Stomach smooth muscle (tissue), 2 donors: ENCODE measurements at regions not wholly inside any gene's neighbourhood (a gene's known extent, or its start where the extent isn't known, plus 50 kb on each side); places are given as distances from the start of the nearest gene placed in this dataset.
"Not testable (repeated sequence)": the region's sequence is repeated elsewhere in the genome, so short reads cannot be mapped to it uniquely, and the experiment has no call there.

ENCODE experiments used
- H3K27ac ChIP-seq: one replicate; pipeline ENCODE4 v1.7.0; 2013; ENCODE audit warnings: mild to moderate bottlenecking, low read length, inconsistent platforms
- H3K27me3 ChIP-seq, 2 donors: one replicate each; pipeline ENCODE4 v1.7.0; 2013; ENCODE audit warnings: low read length in 2 of 2; ENCODE audit not compliant: insufficient read depth in 2 of 2, control insufficient read depth in 1 of 2
- H3K36me3 ChIP-seq, 2 donors: one replicate each; pipeline ENCODE4 v1.7.0; 2013; ENCODE audit warnings: low read length in 2 of 2; ENCODE audit not compliant: control insufficient read depth in 2 of 2, insufficient read depth in 2 of 2
- H3K4me1 ChIP-seq: one replicate; pipeline ENCODE4 v1.7.0; 2013; ENCODE audit warnings: low read length; ENCODE audit not compliant: control insufficient read depth, insufficient read depth
- H3K4me3 ChIP-seq, 2 donors: one replicate each; pipeline ENCODE4 v1.7.0; 2013; ENCODE audit warnings: low read length in 2 of 2
- H3K9ac ChIP-seq, 2 donors: one replicate each; pipeline ENCODE4 v1.7.0; 2013; ENCODE audit warnings: low read length in 2 of 2, mild to moderate bottlenecking in 1 of 2
- H3K9me3 ChIP-seq, 2 donors: one replicate each; pipeline ENCODE4 v1.7.0; 2013; ENCODE audit warnings: low read length in 2 of 2; ENCODE audit not compliant: control insufficient read depth in 2 of 2
- donor health status: healthy.
- donor health status: Pancreatic carcinoma.

DNA sequence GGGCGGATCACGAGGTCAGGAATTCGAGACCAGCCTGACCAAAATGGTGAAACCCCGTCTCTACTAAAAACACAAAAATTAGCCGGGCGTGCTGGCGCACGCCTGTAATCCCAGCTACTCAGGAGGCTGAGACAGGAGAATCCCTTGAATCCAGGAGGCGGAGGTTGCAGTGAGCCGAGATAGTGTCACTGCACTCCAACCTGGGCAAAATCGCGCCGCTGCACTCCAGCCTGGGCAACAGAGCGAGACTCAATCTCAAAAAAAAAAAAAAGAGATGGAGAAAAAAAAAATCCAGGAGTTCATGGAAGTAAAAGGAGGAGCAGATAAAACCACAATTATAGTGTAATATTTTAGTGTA is 76.3 kb upstream of the ZNF184 start:
- H3K27ac ChIP-seq, H3K36me3 ChIP-seq, H3K9ac ChIP-seq, H3K9me3 ChIP-seq, H3K4me1 ChIP-seq, H3K4me3 ChIP-seq: not testable (repeated sequence)
- peaks cover 44 to 66% of the 10 kb centered on the region in 2 donors for H3K27me3 ChIP-seq

- Histone ChIP-seq H3K36me3 (no peaks in the 10 kb centered on the region), H3K27me3 (peaks cover 44 to 63% of the 10 kb centered on the region in 2 donors)
Measured at GRCh38 chr6:27547157-27548075, 74.5 kb upstream of the ZNF184 start.

DNA sequence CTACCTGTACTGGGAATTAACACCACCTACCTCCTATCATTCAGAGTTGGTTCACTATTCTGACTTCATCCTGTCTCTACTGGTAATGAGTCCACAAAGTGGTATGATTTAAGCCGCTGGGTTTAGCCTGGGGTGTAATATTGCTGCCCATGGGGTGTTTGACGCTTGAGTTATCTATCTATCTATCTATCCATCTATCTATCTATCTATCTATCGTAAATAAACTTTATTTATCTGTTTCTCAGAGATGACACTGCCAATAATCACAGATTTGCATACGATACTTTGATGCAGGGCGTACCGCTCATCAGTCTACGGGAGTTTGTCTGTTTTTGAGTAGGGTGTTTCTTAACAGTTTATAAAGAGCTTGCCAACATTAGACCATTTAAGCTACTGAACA is 73.6 kb upstream of the ZNF184 start:
- no peak overlapping the region for H3K4me3 ChIP-seq
- no peak overlapping the region for H3K27ac ChIP-seq
- peaks cover 0 to 12% of the 10 kb centered on the region in 2 donors for H3K9me3 ChIP-seq
- H3K36me3 ChIP-seq: no peaks in the 10 kb centered on the region
- H3K27me3 ChIP-seq: peaks cover 44 to 64% of the 10 kb centered on the region in 2 donors
- no peaks in the 10 kb centered on the region for H3K4me1 ChIP-seq
- H3K9ac ChIP-seq: no peak overlapping the region

More at GRCh38 chr6:27547157-27548075, 74.5 kb upstream of the ZNF184 start:
- Histone ChIP-seq H3K9ac (no peak overlapping the region), H3K4me3 (no peak overlapping the region), H3K4me1 (no peaks in the 10 kb centered on the region), H3K27ac (no peak overlapping the region), H3K9me3 (peaks cover 0 to 7% of the 10 kb centered on the region in 2 donors)

DNA sequence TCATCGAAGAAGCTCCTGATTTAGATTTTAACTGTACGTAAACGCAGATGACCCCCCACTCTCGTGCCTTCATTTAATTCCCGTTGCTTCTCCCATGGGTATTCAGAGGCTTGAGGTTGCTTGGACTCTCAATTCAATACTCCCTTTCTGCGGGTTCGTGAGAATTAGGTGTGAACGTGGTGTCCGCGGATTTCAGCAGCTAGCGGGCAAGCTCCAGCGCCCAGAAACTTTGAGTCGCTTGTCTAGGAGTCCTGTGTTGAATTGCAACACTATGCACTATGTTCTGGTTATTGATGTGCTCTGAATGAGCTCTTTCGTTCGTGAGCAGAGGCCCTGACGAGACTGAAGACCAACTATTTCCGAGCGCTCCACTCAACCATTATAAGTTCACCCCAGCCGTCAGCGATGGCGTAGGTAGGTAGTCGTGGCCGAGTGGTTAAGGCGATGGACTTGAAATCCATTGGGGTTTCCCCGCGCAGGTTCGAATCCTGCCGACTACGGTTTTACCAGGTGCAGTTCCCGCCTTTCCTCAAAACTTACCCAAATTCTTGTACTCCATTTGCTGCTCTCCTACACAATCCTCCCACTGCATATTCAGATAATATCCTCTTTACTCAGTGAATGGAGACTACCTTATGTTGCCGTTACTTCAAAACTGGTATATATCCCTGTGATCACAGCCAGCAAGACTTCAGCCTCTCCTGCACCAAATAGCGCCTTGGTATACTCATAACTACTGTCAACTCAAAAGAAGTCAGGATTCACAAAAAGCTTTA is 72.6 kb upstream of the ZNF184 start:
- Histone ChIP-seq H3K9ac (no peak overlapping the region), H3K4me3 (peak overlapping the region in 1 of 2 donors; percentile 40), H3K27ac (no peak overlapping the region), H3K9me3 (peaks cover 0 to 12% of the 10 kb centered on the region in 2 donors), H3K36me3 (no peaks in the 10 kb centered on the region), H3K27me3 (peaks cover 49 to 65% of the 10 kb centered on the region in 2 donors), H3K4me1 (no peaks in the 10 kb centered on the region)

DNA sequence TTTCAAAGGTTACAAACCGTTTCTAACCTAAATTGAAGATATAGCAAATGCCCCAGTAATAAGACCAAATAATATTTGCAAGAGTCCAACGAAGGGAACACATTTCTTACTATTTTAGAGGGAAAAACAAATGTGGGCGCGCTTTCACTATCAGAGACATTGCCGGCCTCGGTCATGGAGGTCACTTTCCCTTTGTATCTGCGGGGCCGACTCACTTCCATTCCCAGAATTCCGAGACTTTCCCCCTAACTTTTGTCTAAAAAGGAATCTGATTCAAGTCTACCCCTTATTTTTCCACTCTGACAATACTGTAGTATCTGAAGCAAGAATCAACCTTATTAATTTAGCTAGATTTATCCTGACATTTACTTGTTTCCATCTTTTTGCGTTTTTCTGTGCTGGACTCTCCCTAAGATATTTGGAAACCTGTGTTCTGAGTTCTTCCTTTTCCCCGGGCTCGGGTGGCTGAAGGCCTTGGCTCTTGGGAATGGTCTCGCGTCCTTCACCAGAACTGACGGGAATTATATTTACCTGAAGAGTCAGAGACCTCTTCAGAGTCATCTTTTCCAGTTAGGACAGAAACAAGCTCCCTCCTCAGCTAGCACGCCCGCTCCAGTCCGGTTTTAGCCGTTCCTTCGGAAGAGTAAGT is 71.8 kb upstream of the ZNF184 start:
- Histone ChIP-seq H3K27me3 (peaks cover 49 to 68% of the 10 kb centered on the region in 2 donors), H3K27ac (no peak overlapping the region), H3K9me3 (peaks cover 0 to 12% of the 10 kb centered on the region in 2 donors), H3K4me3 (peak overlapping the region in 1 of 2 donors; percentile 40), H3K36me3 (no peaks in the 10 kb centered on the region), H3K4me1 (no peaks in the 10 kb centered on the region), H3K9ac (no peak overlapping the region)

DNA sequence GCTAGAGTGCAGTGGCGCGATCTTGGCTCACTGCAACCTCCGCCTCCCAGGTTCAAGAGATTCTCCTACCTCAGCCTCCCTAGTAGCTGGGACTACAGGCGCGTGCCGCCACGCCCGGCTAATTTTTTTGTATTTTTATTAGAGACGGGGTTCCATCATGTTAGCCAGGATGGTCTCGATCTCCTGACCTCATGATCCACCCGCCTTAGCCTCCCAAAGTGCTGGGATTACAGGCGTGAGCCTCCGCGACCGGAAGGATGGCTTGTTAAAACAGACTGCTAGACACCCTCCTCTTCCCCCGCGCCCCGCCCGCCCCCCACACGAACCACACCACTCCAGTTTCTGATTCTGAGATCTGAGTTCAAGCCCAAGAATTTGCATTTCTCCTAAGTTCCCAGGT is 71.2 kb upstream of the ZNF184 start:
- not testable (repeated sequence) for H3K4me3 ChIP-seq, H3K36me3 ChIP-seq, H3K9ac ChIP-seq, H3K4me1 ChIP-seq, H3K27ac ChIP-seq
- peaks cover 52 to 67% of the 10 kb centered on the region in 2 donors for H3K27me3 ChIP-seq
- H3K9me3 ChIP-seq: peaks cover 0 to 12% of the 10 kb centered on the region in 2 donors

DNA sequence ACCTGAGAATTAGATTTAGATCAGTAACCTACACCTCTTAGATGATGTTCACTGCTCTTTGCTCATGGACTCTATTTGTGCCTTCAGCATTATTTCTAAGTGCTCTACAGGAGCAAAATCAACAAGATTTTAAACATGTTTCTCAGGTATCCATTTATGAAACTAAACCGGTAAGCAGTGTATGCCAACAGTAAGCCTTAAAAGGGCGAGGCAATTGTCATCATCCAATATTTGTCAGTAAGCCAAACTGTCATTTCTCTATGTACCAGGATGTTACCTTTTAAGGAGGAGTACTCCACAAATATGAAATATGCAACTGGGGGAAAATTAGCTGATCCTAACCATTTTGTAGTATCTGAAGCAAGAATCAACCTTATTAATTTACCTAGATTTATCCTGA is 69.6 kb upstream of the ZNF184 start:
- H3K4me3 ChIP-seq: no peak overlapping the region
- H3K9ac ChIP-seq: no peak overlapping the region
- H3K27me3 ChIP-seq: peaks cover 42 to 51% of the 10 kb centered on the region in 2 donors
- H3K27ac ChIP-seq: no peak overlapping the region
- no peaks in the 10 kb centered on the region for H3K4me1 ChIP-seq
- peaks cover 0 to 12% of the 10 kb centered on the region in 2 donors for H3K9me3 ChIP-seq
- no peaks in the 10 kb centered on the region for H3K36me3 ChIP-seq

DNA sequence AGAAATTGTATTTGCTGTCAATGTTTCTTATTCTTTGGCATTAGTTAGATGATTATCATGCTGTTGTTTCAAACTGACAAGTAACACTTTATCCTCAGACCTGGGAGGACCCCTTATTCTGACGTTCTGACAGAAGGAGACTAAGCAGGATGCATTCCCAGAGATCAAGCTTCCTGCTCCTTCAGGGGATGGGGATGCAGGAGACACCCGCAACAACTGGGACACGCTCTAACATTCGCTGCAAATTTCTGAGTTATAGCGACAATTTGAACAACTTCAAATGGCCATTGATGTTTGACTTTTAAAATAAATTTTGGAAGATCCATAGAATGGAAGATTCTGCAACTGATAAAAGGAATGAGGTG is 69.0 kb upstream of the ZNF184 start:
- H3K36me3 ChIP-seq: no peaks in the 10 kb centered on the region
- no peak overlapping the region for H3K27ac ChIP-seq
- H3K27me3 ChIP-seq: peaks cover 41 to 52% of the 10 kb centered on the region in 2 donors
- H3K9me3 ChIP-seq: peaks cover 0 to 15% of the 10 kb centered on the region in 2 donors
- no peak overlapping the region for H3K4me3 ChIP-seq
- no peak overlapping the region for H3K9ac ChIP-seq
- H3K4me1 ChIP-seq: no peaks in the 10 kb centered on the region

DNA sequence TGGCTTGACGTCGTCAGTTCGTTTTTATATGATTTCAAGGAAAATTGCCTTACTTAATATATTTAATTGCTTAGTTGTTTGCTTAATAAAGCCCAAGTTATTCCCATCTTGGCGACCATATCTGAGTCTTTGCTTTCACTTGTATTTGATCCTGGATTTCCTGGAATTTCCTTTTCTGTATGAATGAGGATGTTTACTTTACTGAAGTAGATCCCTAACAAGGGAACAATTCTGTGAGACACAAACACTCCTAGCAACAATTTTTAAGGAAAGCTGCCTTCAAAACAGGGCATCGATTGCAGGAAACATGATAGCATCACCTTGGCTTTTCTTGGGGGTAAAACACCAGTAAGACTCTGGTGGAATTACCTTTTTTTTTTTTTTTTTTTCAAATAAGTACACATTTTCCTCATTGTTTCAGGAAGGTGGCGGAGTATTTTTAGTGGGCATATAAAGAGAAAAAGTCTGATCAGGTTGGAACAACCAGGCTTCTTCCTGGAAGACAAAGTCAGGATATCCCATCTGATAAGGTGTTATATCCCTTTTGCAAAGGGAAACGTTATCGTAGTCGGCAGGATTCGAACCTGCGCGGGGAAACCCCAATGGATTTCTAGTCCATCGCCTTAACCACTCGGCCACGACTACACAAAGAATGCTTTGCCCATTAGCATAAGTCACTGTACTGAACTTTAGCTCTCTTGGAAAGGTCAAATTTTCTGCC is 68.5 kb upstream of the ZNF184 start:
- H3K36me3 ChIP-seq: no peaks in the 10 kb centered on the region
- H3K4me1 ChIP-seq: no peaks in the 10 kb centered on the region
- H3K27me3 ChIP-seq: peaks cover 40 to 49% of the 10 kb centered on the region in 2 donors
- no peak overlapping the region for H3K27ac ChIP-seq
- H3K9ac ChIP-seq: no peak overlapping the region
- H3K4me3 ChIP-seq: no peak overlapping the region
- H3K9me3 ChIP-seq: peaks cover 0 to 9% of the 10 kb centered on the region in 2 donors

DNA sequence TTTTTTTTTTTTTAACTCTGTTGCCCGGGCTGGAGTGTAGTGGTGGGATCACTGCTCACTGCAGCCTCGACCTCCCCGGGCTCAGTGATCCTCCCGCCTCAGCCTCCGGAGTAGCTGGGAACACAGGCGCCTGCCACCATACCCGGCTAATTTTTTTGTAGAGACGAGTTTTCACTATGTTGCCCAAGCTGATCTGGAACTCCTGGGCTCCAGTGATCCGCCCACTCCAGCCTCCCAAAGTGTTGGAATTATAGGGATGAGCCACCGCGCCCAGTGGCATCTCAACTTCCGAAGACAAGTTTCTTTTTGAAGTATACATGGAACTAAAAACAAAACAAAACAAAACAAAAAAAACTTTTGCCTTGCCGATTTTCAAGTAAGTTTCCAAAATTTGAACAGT is 66.6 kb upstream of the ZNF184 start:
- Histone ChIP-seq H3K27ac (no peak overlapping the region), H3K4me3 (no peak overlapping the region), H3K9me3 (peaks cover 0 to 8% of the 10 kb centered on the region in 2 donors), H3K36me3 (no peaks in the 10 kb centered on the region), H3K9ac (no peak overlapping the region), H3K4me1 (no peaks in the 10 kb centered on the region), H3K27me3 (peaks cover 23 to 38% of the 10 kb centered on the region in 2 donors)
